ENCODE measurements at regions not wholly inside any gene's neighbourhood (a gene's known extent, or its start where the extent isn't known, plus 50 kb on each side); places are given as distances from the start of the nearest gene placed in this dataset.

- in situ Hi-C loops (cut with HindIII; ENCODE audit: low pct_unique_long_range_greater_than_20kb, low sequenced_read_pairs), result no loop called here
- DNase-seq (ENCODE audit: low read depth), result no peak
These were observed 57.8 kb upstream of the CACNA1E start for GRCh38 chr1:181425566-181425965.

GRCh38 chr1:181429462-181429861 lies 53.9 kb upstream of the CACNA1E start:
- in situ Hi-C loops (cut with HindIII; ENCODE audit: low pct_unique_long_range_greater_than_20kb, low sequenced_read_pairs), result no loop called here
- DNase-seq (ENCODE audit: low read depth), result no peak

GRCh38 chr1:181430015-181430885 lies 53.1 kb upstream of the CACNA1E start:
- no peak for DNase-seq (ENCODE audit: low read depth)
- in situ Hi-C loops (cut with HindIII; ENCODE audit: low pct_unique_long_range_greater_than_20kb, low sequenced_read_pairs), result no loop called here
